Ishikawa (cell line): ENCODE measurements at regions not wholly inside any gene's neighbourhood (a gene's known extent, or its start where the extent isn't known, plus 50 kb on each side); places are given as distances from the start of the nearest gene placed in this dataset.

ENCODE experiments used
- CEBPB ChIP-seq: IDR thresholded peaks from 2 replicates; pipeline ENCODE4 v1.6.1; 2012
- CREB1 ChIP-seq: IDR thresholded peaks from 2 replicates; pipeline ENCODE4 v1.6.1; 2012; ENCODE audit warnings: low read depth
- EGR1 ChIP-seq: IDR thresholded peaks from 2 replicates; pipeline ENCODE4 v1.6.1; 2012
- EP300 ChIP-seq: IDR thresholded peaks from 2 replicates; pipeline ENCODE4 v1.6.1; 2012; ENCODE audit warnings: borderline replicate concordance
- FOXM1 ChIP-seq: IDR thresholded peaks from 2 replicates; pipeline ENCODE4 v1.6.1; 2012; ENCODE audit warnings: low read depth, borderline replicate concordance
- NFIC ChIP-seq: IDR thresholded peaks from 2 replicates; pipeline ENCODE4 v1.6.1; 2012
- RAD21 ChIP-seq: IDR thresholded peaks from 2 replicates; pipeline ENCODE4 v1.6.1; 2012; ENCODE audit warnings: low read depth
- REST ChIP-seq: IDR thresholded peaks from 2 replicates; pipeline ENCODE4 v1.6.1; 2012; ENCODE audit warnings: low read depth, mild to moderate bottlenecking
- TAF1 ChIP-seq: IDR thresholded peaks from 2 replicates; pipeline ENCODE4 v1.6.1; 2012; ENCODE audit warnings: low read depth, mild to moderate bottlenecking
- TCF12 ChIP-seq: IDR thresholded peaks from 2 replicates; pipeline ENCODE4 v1.6.1; 2012; ENCODE audit warnings: low read depth
- TEAD4 ChIP-seq: IDR thresholded peaks from 2 replicates; pipeline ENCODE4 v1.6.1; 2012
- USF1 ChIP-seq: IDR thresholded peaks from 2 replicates; pipeline ENCODE4 v1.6.1; 2012
- YY1 ChIP-seq: IDR thresholded peaks from 2 replicates; pipeline ENCODE4 v1.6.1; 2012; ENCODE audit warnings: low read depth
- ZBTB7A ChIP-seq: IDR thresholded peaks from 2 replicates; pipeline ENCODE4 v1.6.1; 2012; ENCODE audit warnings: low read depth
- TF ChIP-seq, protein P1 (sequence below): IDR thresholded peaks from 2 replicates; pipeline ENCODE4 v1.6.1; 2012

GRCh38 chr15:37204692-37205091 lies 104.3 kb upstream of the MEIS2 start:
- TF ChIP-seq EGR1: no peak
- no peak for TF ChIP-seq EP300
- no peak for TF ChIP-seq RAD21
- TF ChIP-seq CREB1: no peak
- no peak for TF ChIP-seq NFIC
- no peak for TF ChIP-seq TEAD4
- TF ChIP-seq ZBTB7A: no peak
- no peak for TF ChIP-seq TAF1
- TF ChIP-seq FOXM1: no peak

- TF ChIP-seq CEBPB: no peak
- TF ChIP-seq REST: no peak
- no peak for TF ChIP-seq NFIC
- TF ChIP-seq TEAD4: no peak
- TF ChIP-seq RAD21: no peak
- TF ChIP-seq EP300: no peak
- TF ChIP-seq ZBTB7A: no peak
- TF ChIP-seq TCF12: no peak
- TF ChIP-seq FOXM1: no peak
- TF ChIP-seq EGR1: no peak
- TF ChIP-seq USF1: no peak
- TF ChIP-seq CREB1: no peak
These were observed 106.3 kb upstream of the MEIS2 start for GRCh38 chr15:37206690-37207089.

DNA sequence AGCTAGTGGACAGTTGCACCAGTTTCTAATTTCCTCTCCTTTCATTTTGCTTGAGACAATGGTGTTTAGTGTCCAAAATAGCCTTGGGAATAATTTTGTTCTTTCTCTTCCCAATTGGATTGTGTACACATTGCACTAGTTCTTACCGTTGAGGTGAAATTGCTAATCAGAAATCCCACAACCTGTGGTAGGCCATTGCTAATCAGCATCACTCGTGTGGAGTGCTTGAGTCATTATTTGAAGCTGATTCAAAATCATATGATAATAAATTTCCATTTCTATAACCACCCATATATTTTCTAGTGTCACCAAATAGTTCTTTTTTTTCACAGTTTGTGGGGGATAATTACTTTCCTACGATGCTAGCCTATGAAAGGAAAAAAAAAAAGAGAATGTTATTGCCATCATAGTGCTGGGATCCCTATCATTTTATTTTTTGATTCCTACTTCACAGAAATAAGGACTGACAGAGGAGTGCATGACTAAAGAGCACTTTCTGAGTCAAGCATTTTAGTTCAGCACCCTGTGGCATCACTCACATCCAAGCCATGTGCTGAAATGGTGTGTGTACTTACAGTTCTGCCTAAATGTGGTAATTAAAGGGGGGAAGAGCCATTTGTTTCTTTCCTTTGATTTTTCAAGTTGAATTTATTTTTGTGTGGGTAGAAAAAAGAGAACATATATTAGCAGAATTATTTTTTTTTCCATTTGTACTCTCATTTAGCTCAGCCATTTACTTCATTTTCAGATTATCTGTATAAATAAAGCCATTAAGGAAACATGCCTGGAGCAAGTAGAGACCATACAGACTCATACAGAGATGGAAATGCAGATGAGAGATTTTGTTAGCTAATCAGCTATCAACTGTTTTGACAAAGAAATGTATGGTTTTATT lies 108.0 kb upstream of the MEIS2 start:
- TF ChIP-seq FOXM1 (no peak), CEBPB (no peak)

DNA sequence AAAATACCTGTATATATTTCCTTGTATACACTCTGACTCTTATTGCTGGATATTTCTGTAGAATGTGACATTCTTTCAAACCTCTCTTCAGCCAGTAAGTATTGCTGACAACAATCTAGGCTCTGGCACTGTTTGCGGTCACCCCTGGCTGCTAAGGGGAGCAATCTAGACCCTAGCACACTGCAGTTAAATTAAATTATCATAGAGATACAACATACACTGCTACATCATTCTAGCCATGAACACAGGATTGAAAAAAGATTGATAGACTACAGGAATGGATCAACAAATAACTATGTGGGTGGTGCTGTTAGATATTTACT lies 108.7 kb upstream of the MEIS2 start:
- TF ChIP-seq REST (no peak), CREB1 (no peak), YY1 (no peak), NFIC (no peak), EP300 (no peak), EGR1 (no peak), CEBPB (no peak), ZBTB7A (no peak), TCF12 (no peak), USF1 (no peak), TEAD4 (no peak), TAF1 (no peak), RAD21 (no peak), FOXM1 (no peak)
- TF ChIP-seq, protein P1, sequence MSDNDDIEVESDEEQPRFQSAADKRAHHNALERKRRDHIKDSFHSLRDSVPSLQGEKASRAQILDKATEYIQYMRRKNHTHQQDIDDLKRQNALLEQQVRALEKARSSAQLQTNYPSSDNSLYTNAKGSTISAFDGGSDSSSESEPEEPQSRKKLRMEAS: no peak

DNA sequence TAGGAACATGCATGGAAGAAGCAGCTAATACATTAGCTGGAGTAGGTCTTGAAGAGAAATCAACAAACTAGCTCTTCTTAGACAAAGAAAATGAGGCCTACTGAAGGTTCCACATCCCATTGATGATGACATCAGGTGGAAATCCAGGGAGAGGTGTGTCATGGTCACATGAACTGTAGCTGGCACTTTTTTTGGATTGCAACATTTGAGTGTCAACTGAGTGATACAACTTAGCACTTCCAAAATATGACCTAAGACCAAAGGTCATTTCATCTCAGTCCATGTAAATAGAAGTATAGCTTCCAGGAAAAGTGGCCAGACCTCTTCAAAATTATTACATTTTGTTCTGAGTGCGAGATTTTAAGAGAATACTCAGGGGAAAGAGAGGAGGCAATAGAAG lies 117.2 kb upstream of the MEIS2 start:
- TF ChIP-seq EP300 (no peak), RAD21 (no peak), TAF1 (no peak), USF1 (no peak)

GRCh38 chr15:37218351-37218916 lies 118.1 kb upstream of the MEIS2 start:
- TF ChIP-seq TCF12 (no peak), EP300 (no peak), CREB1 (no peak), YY1 (no peak), RAD21 (no peak), ZBTB7A (no peak), CEBPB (no peak), NFIC (no peak), FOXM1 (no peak), TEAD4 (no peak), TAF1 (no peak), REST (no peak), EGR1 (no peak), USF1 (no peak)
- TF ChIP-seq, protein P1: no peak
